Fibroblast of lung (primary cell): ENCODE measurements at regions not wholly inside any gene's neighbourhood (a gene's known extent, or its start where the extent isn't known, plus 50 kb on each side); places are given as distances from the start of the nearest gene placed in this dataset.

Source experiments
- EZH2 ChIP-seq: IDR thresholded peaks from 2 replicates; pipeline ENCODE4 v1.5.1; 2012; ENCODE audit warnings: low read length, control low read depth, mild to moderate bottlenecking; ENCODE audit errors: missing control alignments
- TF ChIP-seq, protein P1 (sequence below), 2 donors: IDR thresholded peaks in 1 of 2; conservative IDR thresholded peaks in 1 of 2; 1 replicate in 1 of 2; 2 replicates in 1 of 2; pipeline ENCODE4 v1.5.1; 2011 to 2012; ENCODE audit warnings: low read length in 2 of 2, control low read depth in 1 of 2, inconsistent platforms in 1 of 2, low read depth in 1 of 2, mild to moderate bottlenecking in 1 of 2

DNA sequence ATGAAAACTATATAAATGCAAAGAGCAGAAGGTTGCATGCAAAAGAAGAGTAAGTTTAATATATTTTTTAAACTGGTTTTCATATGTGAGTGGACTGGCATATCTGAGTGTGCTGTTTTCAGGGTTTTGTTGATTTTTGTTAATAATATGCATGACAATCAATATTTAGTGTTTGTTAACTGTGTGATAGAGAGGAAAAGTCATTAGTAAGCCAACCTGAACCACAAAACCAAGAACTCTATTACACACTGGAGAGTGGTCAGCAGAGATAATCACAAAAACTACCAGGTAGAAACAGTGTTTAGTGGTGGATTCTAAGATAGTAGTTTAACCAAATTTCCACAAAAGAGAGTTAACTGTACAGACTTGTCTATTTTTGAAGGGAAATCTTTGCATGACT, 396.9 kb downstream of the GASK1B start:
- TF ChIP-seq, protein P1, sequence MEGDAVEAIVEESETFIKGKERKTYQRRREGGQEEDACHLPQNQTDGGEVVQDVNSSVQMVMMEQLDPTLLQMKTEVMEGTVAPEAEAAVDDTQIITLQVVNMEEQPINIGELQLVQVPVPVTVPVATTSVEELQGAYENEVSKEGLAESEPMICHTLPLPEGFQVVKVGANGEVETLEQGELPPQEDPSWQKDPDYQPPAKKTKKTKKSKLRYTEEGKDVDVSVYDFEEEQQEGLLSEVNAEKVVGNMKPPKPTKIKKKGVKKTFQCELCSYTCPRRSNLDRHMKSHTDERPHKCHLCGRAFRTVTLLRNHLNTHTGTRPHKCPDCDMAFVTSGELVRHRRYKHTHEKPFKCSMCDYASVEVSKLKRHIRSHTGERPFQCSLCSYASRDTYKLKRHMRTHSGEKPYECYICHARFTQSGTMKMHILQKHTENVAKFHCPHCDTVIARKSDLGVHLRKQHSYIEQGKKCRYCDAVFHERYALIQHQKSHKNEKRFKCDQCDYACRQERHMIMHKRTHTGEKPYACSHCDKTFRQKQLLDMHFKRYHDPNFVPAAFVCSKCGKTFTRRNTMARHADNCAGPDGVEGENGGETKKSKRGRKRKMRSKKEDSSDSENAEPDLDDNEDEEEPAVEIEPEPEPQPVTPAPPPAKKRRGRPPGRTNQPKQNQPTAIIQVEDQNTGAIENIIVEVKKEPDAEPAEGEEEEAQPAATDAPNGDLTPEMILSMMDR (conservative IDR thresholded peaks at IDR 0.05 in 1 of 2, IDR thresholded peaks at IDR 0.05 in 1 of 2; ENCODE audit: low read depth in 1 of 2, low read length in 2 of 2) = no peak
- TF ChIP-seq EZH2 = no peak
